Hepatocyte (in vitro differentiated cells): ENCODE measurements at regions not wholly inside any gene's neighbourhood (a gene's known extent, or its start where the extent isn't known, plus 50 kb on each side); places are given as distances from the start of the nearest gene placed in this dataset.

ENCODE experiments used
- EZH2 ChIP-seq: fragments of 200-600 bp; sonication (generic); IDR thresholded peaks from 2 replicates; pipeline ENCODE4 v1.6.1; 2016; ENCODE audit warnings: antibody characterized with exemption, mild to moderate bottlenecking, borderline replicate concordance
- EZH2phosphoT487 ChIP-seq: fragments of 200-600 bp; sonication (generic); IDR thresholded peaks from one replicate; pipeline ENCODE4 v1.6.1; 2018; ENCODE audit warnings: antibody characterized with exemption, mild to moderate bottlenecking, low read depth, moderate library complexity; ENCODE audit not compliant: unreplicated experiment, severe bottlenecking
- TF ChIP-seq, protein P1 (sequence below): fragments of 200-600 bp; sonication (generic); IDR thresholded peaks from 2 replicates; pipeline ENCODE4 v1.5.1; 2016; ENCODE audit warnings: antibody characterized with exemption, mild to moderate bottlenecking; ENCODE audit not compliant: poor library complexity

DNA sequence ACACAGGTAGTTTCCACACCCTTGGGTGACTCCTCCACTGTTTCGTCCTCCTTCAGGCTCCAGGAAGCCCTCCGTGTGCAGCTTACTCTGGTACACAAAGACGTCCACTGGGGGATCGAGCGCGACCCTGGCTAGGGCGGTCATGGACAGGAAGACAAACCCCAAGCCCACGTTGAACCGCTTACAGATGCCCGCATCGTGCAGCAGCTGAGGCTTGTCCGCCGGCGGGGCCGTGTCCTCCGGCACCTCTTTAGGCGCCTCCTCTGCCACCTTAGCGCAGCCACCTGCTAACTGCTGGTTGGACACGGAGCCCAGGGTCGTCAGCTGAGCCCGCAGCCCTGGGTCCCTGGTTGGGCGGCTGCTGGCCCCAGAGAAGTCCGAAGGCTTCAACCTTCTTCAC, 309.0 kb upstream of the BTBD3 start:
- TF ChIP-seq, protein P1, sequence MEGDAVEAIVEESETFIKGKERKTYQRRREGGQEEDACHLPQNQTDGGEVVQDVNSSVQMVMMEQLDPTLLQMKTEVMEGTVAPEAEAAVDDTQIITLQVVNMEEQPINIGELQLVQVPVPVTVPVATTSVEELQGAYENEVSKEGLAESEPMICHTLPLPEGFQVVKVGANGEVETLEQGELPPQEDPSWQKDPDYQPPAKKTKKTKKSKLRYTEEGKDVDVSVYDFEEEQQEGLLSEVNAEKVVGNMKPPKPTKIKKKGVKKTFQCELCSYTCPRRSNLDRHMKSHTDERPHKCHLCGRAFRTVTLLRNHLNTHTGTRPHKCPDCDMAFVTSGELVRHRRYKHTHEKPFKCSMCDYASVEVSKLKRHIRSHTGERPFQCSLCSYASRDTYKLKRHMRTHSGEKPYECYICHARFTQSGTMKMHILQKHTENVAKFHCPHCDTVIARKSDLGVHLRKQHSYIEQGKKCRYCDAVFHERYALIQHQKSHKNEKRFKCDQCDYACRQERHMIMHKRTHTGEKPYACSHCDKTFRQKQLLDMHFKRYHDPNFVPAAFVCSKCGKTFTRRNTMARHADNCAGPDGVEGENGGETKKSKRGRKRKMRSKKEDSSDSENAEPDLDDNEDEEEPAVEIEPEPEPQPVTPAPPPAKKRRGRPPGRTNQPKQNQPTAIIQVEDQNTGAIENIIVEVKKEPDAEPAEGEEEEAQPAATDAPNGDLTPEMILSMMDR, result no peak
- TF ChIP-seq EZH2 (no peak), EZH2phosphoT487 (no peak)
